Spleen (tissue), 11 donors: ENCODE measurements at regions not wholly inside any gene's neighbourhood (a gene's known extent, or its start where the extent isn't known, plus 50 kb on each side); places are given as distances from the start of the nearest gene placed in this dataset.

Experiments
- DNase-seq: peaks from one replicate; pipeline ENCODE4 v3.0.0-alpha.2; 2020
- H3K27ac ChIP-seq, 8 donors: fragments of 200-600 bp; sonication (generic) in 7 of 8; 1 replicate in 4 of 8; 2 replicates in 4 of 8; pipeline versions ENCODE4 v1.5.0 to v1.8.0; 2016 to 2021; ENCODE audit warnings: inconsistent platforms in 4 of 8, mild to moderate bottlenecking in 4 of 8, moderate library complexity in 1 of 8
- H3K27me3 ChIP-seq, 7 donors: fragments of 200-600 bp; sonication (generic) in 6 of 7; replicated peaks in 1 of 7; 1 replicate in 4 of 7; 2 replicates in 3 of 7; pipeline versions ENCODE4 v1.5.0 to v1.8.0; 2016 to 2021; ENCODE audit warnings: inconsistent platforms in 3 of 7, mild to moderate bottlenecking in 1 of 7
- H3K36me3 ChIP-seq, 6 donors: fragments of 200-600 bp; sonication (generic) in 5 of 6; 1 replicate in 4 of 6; 2 replicates in 2 of 6; pipeline versions ENCODE4 v1.5.0 to v1.8.0; 2016 to 2021; ENCODE audit warnings: inconsistent platforms in 2 of 6
- H3K4me1 ChIP-seq, 6 donors: fragments of 200-600 bp; sonication (generic) in 5 of 6; 1 replicate in 3 of 6; 2 replicates in 3 of 6; pipeline versions ENCODE4 v1.5.0 to v1.8.0; 2016 to 2021; ENCODE audit warnings: inconsistent platforms in 3 of 6
- H3K4me3 ChIP-seq, 8 donors: fragments of 200-600 bp; sonication (generic) in 7 of 8; 1 replicate in 4 of 8; 2 replicates in 4 of 8; pipeline versions ENCODE4 v1.5.0 to v1.8.0; 2016 to 2021; ENCODE audit warnings: inconsistent platforms in 4 of 8, mild to moderate bottlenecking in 4 of 8, moderate library complexity in 2 of 8
- H3K9me3 ChIP-seq, 8 donors: fragments of 200-600 bp; sonication (generic) in 7 of 8; 1 replicate in 4 of 8; 2 replicates in 4 of 8; pipeline versions ENCODE4 v1.5.0 to v1.8.0; 2016 to 2021; ENCODE audit warnings: inconsistent platforms in 4 of 8
- POLR2A ChIP-seq, 3 donors: fragments of 450-650 bp; IDR thresholded peaks; one replicate each; pipeline ENCODE4 v1.5.1; 2017; ENCODE audit warnings: antibody characterized with exemption in 3 of 3, mild to moderate bottlenecking in 1 of 3
- POLR2AphosphoS5 ChIP-seq, 3 donors: sonication (generic); formaldehyde crosslinking; IDR thresholded peaks; one replicate each; pipeline ENCODE4 v1.5.1; 2017; ENCODE audit warnings: antibody characterized with exemption in 3 of 3
- WGBS, 5 donors: extraction: QIAGEN DNeasy Blood & Tissue Kit in 3 of 5; methylation state at CpG; one replicate each; pipeline versions ENCODE4 v1.1.5 to v1.1.7; 2013 to 2018; 5-methylcytosine and 5-hydroxymethylcytosine counted together
- intact Hi-C: fragments of 100-400 bp; cut with DNase I; formaldehyde crosslinking; loops from one replicate; pipeline ENCODE4 v1.15.0; 2023; ENCODE audit warnings: low total_unique reads
- TF ChIP-seq, protein P1 (sequence below), 11 experiments: fragments of 200-600 bp in 7 of 11; fragments of 450-650 bp in 4 of 11; sonication (generic) in 4 of 11; IDR thresholded peaks in 8 of 11; conservative IDR thresholded peaks in 3 of 11; 1 replicate in 7 of 11; 2 replicates in 4 of 11; pipeline versions ENCODE4 v1.4.0 to v1.8.0; 2016 to 2021; ENCODE audit warnings: antibody characterized with exemption in 11 of 11, inconsistent platforms in 4 of 11, mild to moderate bottlenecking in 1 of 11
- donor health status: healthy with polysubstance abuse.
- donor health status: DM: no; HTN: no; CAD: no; lungs with moderate emphysema.
- donor health status: DM: no; HTN: no; CAD: no.
- donor health status: Bipolar disorder and iron deficiency.
- donor health status: healthy.
- donor health status: DM: no; HTN: no; CAD: no.
- donor health status: DM: yes; HTN: yes; CAD: no.

DNA sequence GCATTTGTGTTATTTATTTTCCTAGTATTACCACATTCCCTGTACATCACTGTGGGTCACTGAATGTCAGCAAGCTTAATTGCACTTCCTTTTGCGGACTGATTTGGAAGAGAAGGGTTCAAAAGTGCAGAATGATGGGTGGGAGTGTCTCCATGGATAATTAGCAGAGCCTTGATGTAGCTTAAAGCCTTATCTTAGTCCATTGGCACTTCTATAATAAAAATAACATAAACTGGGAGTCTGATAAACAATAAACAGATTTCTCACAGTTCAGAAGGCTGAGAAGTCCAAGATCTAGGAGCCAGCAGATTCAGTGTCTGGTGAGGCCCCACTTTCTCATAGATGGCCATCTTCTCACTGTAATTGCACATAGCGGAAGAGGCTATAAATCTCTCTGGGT lies 501.1 kb upstream of the POU3F2 start:
- 49 to 66% (median 62%) methylated on average over 2 of the region's 2 CpGs for WGBS, 5 donors
- TF ChIP-seq, protein P1, sequence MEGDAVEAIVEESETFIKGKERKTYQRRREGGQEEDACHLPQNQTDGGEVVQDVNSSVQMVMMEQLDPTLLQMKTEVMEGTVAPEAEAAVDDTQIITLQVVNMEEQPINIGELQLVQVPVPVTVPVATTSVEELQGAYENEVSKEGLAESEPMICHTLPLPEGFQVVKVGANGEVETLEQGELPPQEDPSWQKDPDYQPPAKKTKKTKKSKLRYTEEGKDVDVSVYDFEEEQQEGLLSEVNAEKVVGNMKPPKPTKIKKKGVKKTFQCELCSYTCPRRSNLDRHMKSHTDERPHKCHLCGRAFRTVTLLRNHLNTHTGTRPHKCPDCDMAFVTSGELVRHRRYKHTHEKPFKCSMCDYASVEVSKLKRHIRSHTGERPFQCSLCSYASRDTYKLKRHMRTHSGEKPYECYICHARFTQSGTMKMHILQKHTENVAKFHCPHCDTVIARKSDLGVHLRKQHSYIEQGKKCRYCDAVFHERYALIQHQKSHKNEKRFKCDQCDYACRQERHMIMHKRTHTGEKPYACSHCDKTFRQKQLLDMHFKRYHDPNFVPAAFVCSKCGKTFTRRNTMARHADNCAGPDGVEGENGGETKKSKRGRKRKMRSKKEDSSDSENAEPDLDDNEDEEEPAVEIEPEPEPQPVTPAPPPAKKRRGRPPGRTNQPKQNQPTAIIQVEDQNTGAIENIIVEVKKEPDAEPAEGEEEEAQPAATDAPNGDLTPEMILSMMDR (IDR thresholded peaks at IDR 0.05 in 8 of 11, conservative IDR thresholded peaks at IDR 0.05 in 3 of 11), result no peak
- TF ChIP-seq POLR2A (IDR thresholded peaks at IDR 0.05) (no peak), POLR2AphosphoS5 (IDR thresholded peaks at IDR 0.05) (no peak)
- Histone ChIP-seq H3K27me3 (no peaks in the 10 kb centered on the region), H3K27ac (no peak overlapping the region), H3K4me3 (no peak overlapping the region), H3K36me3 (no peaks in the 10 kb centered on the region), H3K4me1 (no peaks in the 10 kb centered on the region), H3K9me3 (no peaks in the 10 kb centered on the region)
- no peak for DNase-seq
- intact Hi-C loops, result no loop called here

DNA sequence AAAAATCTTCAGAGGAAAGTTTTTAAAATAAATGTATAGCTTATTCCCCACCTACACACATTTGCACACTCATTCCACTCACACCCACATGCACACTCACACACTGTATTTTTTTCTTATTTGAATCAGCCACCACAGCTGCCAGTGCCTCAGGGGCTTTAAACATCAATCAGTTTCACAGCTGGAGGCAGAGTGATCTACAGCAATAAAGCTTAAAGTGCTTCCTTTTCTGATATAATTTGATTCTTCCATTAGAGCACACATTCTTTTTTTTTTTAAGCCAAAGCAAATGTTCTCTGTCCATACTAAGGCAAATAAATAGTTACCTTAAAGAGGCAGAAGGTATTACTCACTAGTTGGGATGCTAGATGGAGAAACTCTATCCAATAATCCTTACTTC lies 498.8 kb upstream of the POU3F2 start:
- Histone ChIP-seq H3K9me3 (no peaks in the 10 kb centered on the region), H3K27me3 (no peaks in the 10 kb centered on the region), H3K4me3 (no peak overlapping the region), H3K36me3 (no peaks in the 10 kb centered on the region), H3K27ac (no peak overlapping the region), H3K4me1 (no peaks in the 10 kb centered on the region)
- no peak for DNase-seq
- TF ChIP-seq POLR2AphosphoS5 (IDR thresholded peaks at IDR 0.05), result no peak
- TF ChIP-seq, protein P1 (IDR thresholded peaks at IDR 0.05 in 8 of 11, conservative IDR thresholded peaks at IDR 0.05 in 3 of 11), result no peak
- TF ChIP-seq POLR2A (IDR thresholded peaks at IDR 0.05), result no peak
- intact Hi-C loops, result no loop called here

DNA sequence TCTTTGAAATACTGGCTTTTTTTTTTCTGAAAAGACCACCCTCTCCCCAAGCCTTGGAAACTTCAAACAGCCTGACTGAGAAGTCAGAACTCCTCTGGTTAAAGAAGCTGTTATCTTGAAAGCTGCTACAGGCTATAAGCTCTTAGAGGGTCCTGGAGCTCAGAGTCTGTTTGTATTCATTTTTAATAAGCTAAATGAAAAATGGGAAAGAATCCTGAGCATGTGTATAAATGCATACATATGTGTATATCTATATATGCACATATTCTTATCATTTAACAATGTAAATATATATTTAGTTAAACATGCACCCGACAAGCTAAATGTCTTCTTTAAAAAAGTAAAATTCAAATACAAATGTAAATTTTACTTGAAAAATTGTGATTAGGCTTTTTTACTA lies 494.9 kb upstream of the POU3F2 start:
- H3K4me3 ChIP-seq, result no peak overlapping the region
- no peaks in the 10 kb centered on the region for H3K36me3 ChIP-seq
- H3K9me3 ChIP-seq, result no peaks in the 10 kb centered on the region
- DNase-seq, result no peak
- no peaks in the 10 kb centered on the region for H3K4me1 ChIP-seq
- WGBS, 5 donors, result 85 to 96% (median 88%) methylated on average over 1 of the region's 1 CpG
- H3K27ac ChIP-seq, result no peak overlapping the region
- no peaks in the 10 kb centered on the region for H3K27me3 ChIP-seq
- TF ChIP-seq, protein P1 (IDR thresholded peaks at IDR 0.05 in 8 of 11, conservative IDR thresholded peaks at IDR 0.05 in 3 of 11), result no peak
- TF ChIP-seq POLR2A (IDR thresholded peaks at IDR 0.05), result no peak
- intact Hi-C loops, result no loop called here

DNA sequence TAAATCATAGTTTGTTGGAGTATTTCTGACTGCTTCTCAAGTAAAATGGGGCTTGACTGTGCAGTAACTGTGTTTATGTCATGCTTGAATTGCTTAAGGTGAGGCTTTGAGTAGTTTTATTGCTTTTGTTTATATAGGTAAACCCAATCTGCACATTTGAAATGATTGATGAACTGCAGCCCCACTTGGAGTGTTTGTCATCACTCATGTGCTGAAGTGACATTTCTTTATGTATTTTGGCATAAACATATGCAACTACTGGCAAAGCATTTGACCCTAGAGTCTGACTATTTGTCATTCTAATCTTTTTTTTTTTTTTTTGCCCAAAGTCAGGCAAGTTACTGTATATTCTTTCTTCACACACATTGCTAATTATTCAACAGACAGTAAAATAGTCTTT lies 491.4 kb upstream of the POU3F2 start:
- no peak overlapping the region for H3K27ac ChIP-seq
- H3K27me3 ChIP-seq, result no peaks in the 10 kb centered on the region
- H3K4me3 ChIP-seq, result no peak overlapping the region
- no peaks in the 10 kb centered on the region for H3K4me1 ChIP-seq
- TF ChIP-seq POLR2A (IDR thresholded peaks at IDR 0.05) (no peak), POLR2AphosphoS5 (IDR thresholded peaks at IDR 0.05) (no peak)
- TF ChIP-seq, protein P1 (IDR thresholded peaks at IDR 0.05 in 8 of 11, conservative IDR thresholded peaks at IDR 0.05 in 3 of 11), result no peak
- intact Hi-C loops, result no loop called here
- no peaks in the 10 kb centered on the region for H3K36me3 ChIP-seq
- no peak for DNase-seq
- H3K9me3 ChIP-seq, result no peaks in the 10 kb centered on the region
